H1 (cell line): ENCODE measurements at regions not wholly inside any gene's neighbourhood (a gene's known extent, or its start where the extent isn't known, plus 50 kb on each side); places are given as distances from the start of the nearest gene placed in this dataset.

ENCODE experiments used
- NANOG ChIP-seq: IDR thresholded peaks from 2 replicates; pipeline ENCODE4 v1.6.1; 2011; ENCODE audit warnings: low read length, low read depth, mild to moderate bottlenecking, inconsistent platforms; ENCODE audit not compliant: insufficient read depth, poor library complexity, severe bottlenecking
- TAF1 ChIP-seq: IDR thresholded peaks from 2 replicates; pipeline ENCODE4 v1.6.1; 2011; ENCODE audit warnings: mild to moderate bottlenecking, low read depth, low read length
- ZNF274 ChIP-seq: IDR thresholded peaks from 2 replicates; pipeline ENCODE4 v1.7.0; 2012; ENCODE audit warnings: low read length, borderline replicate concordance; ENCODE audit errors: extremely low read depth

DNA sequence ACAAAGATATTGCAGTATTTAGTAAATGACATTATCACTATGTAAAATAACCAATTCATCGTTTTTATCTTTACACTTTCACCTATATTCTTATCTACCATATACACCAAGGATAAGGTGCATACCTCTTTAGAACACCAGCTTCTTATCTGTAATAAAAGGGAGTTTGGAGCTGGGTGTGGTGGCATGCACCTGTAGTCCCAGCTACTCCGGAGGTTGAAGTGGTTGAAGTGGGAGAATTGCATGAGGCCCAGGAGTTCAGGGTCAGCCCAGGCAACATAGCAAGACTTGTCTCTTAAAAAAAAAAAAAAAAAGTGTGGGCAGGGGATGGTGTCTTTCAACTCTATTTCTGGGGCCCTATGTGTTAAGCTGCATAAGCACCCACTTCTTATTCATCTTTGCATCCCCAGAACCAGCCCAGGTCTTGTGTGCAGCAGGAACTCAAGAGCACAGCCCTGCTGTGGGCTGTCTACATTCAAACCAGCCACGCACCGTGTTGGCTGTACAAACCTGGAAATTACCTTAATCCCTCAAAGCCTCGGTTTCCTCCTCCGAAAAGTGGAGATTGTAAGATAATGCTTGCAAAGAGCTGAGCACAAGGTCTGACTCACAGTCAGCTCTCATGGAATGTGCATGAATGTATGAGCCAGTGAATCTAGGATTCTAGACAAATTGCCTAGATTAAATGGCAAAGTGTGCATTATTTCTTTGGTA, 256.6 kb upstream of the FOXN3 start:
- no peak for TF ChIP-seq TAF1
- no peak for TF ChIP-seq ZNF274
- TF ChIP-seq NANOG = no peak
